Endothelial cell of umbilical vein (primary cell): ENCODE measurements at regions not wholly inside any gene's neighbourhood (a gene's known extent, or its start where the extent isn't known, plus 50 kb on each side); places are given as distances from the start of the nearest gene placed in this dataset.

ENCODE experiments used
- BruUV-seq: library from RNA; stranded (reverse); fragments of 400-500 nt; replicated peaks from 2 replicates; lab custom pipeline; 2021; lab: Mats Ljungman, UMichigan
- CTCF ChIA-PET: fragments of 300-600, 350-600 bp; sonication (Branson Sonifier 250); formaldehyde crosslinking; loops from one replicate; lab custom pipeline; 2021; ENCODE audit warnings: antibody characterized with exemption, inconsistent platforms; lab: Charles Lee
- POLR2A ChIA-PET: fragments of 300-600, 350-600 bp; sonication (Branson Sonifier 250); formaldehyde crosslinking; loops from one replicate; lab custom pipeline; 2021; ENCODE audit warnings: antibody characterized with exemption, inconsistent platforms; lab: Charles Lee
- DNase-seq: peaks from one replicate; pipeline ENCODE4 v3.0.0-alpha.2; 2011; ENCODE audit warnings: low read depth, low spot score
- FAIRE-seq: peaks from 2 replicates; lab custom pipeline; 2011; peaks lifted over from hg19 to GRCh38; lab: Jason Lieb, UNC
- H2AFZ ChIP-seq: 2 replicates; pipeline ENCODE4 v1.6.0; 2012; ENCODE audit warnings: low read depth, low read length, control low read depth, inconsistent platforms
- H3K27ac ChIP-seq: 2 replicates; pipeline ENCODE4 v1.5.1; 2011; ENCODE audit warnings: low read depth, mild to moderate bottlenecking, control low read depth, low read length, moderate library complexity; ENCODE audit not compliant: insufficient read depth
- H3K27me3 ChIP-seq, 2 experiments: 2 replicates each; pipeline versions ENCODE4 v1.6.0 to v1.6.1; 2011; ENCODE audit warnings: low read length in 2 of 2, mixed read lengths in 1 of 2; ENCODE audit not compliant: control insufficient read depth in 2 of 2, insufficient read depth in 2 of 2
- H3K36me3 ChIP-seq, 2 experiments: 2 replicates in 1 of 2; 3 replicates in 1 of 2; pipeline ENCODE4 v1.5.1; 2011; ENCODE audit warnings: low read length in 2 of 2, mild to moderate bottlenecking in 1 of 2, moderate library complexity in 1 of 2; ENCODE audit not compliant: control insufficient read depth in 2 of 2, insufficient read depth in 2 of 2; ENCODE audit errors: extremely low read depth in 1 of 2
- H3K4me1 ChIP-seq: 3 replicates; pipeline ENCODE4 v1.5.1; 2011; ENCODE audit warnings: mild to moderate bottlenecking, low read length; ENCODE audit not compliant: control insufficient read depth, insufficient read depth; ENCODE audit errors: extremely low read depth
- H3K4me2 ChIP-seq: 2 replicates; pipeline ENCODE4 v1.6.1; 2011; ENCODE audit warnings: low read length, control low read depth, mixed read lengths; ENCODE audit not compliant: insufficient read depth
- H3K4me3 ChIP-seq, 3 experiments: fragments of 200-600 bp in 1 of 3; sonication (generic), shearing (Covaris generic) in 1 of 3; replicated peaks in 1 of 3; 2 replicates each; pipeline ENCODE4 v1.5.1; 2011 to 2016; ENCODE audit warnings: control low read depth in 3 of 3, low read length in 3 of 3, mild to moderate bottlenecking in 2 of 3, inconsistent platforms in 1 of 3, low read depth in 1 of 3, moderate library complexity in 1 of 3; ENCODE audit not compliant: insufficient read depth in 1 of 3
- H3K79me2 ChIP-seq: 2 replicates; pipeline ENCODE4 v1.6.0; 2012; ENCODE audit warnings: low read length, inconsistent platforms; ENCODE audit not compliant: control insufficient read depth, insufficient read depth
- H3K9ac ChIP-seq: replicated peaks from 2 replicates; pipeline ENCODE3; 2011; ENCODE audit warnings: low read length, control low read depth; ENCODE audit not compliant: insufficient read depth; ENCODE audit errors: extremely low read depth
- H3K9me1 ChIP-seq: replicated peaks from 3 replicates; pipeline ENCODE4 v1.6.0; 2011; ENCODE audit warnings: mild to moderate bottlenecking, low read length; ENCODE audit not compliant: control insufficient read depth, insufficient read depth; ENCODE audit errors: extremely low read depth
- H3K9me3 ChIP-seq: replicated peaks from 2 replicates; pipeline ENCODE4 v1.5.1; 2012; ENCODE audit warnings: low read length, inconsistent platforms; ENCODE audit not compliant: control insufficient read depth, insufficient read depth
- H4K20me1 ChIP-seq: replicated peaks from 2 replicates; pipeline ENCODE3; 2011; ENCODE audit warnings: mild to moderate bottlenecking, low read length; ENCODE audit not compliant: control insufficient read depth, insufficient read depth; ENCODE audit errors: extremely low read depth
- CTCF ChIP-seq, 2 donors: IDR thresholded peaks; 1 replicate in 1 of 2; 2 replicates in 1 of 2; pipeline ENCODE4 v1.5.1; 2011; ENCODE audit warnings: low read length in 2 of 2, mild to moderate bottlenecking in 2 of 2, moderate library complexity in 2 of 2, control low read depth in 1 of 2, inconsistent platforms in 1 of 2, low read depth in 1 of 2; ENCODE audit not compliant: insufficient read depth in 1 of 2; ENCODE audit errors: extremely low read depth in 1 of 2
- FOS ChIP-seq: IDR thresholded peaks from 2 replicates; pipeline ENCODE4 v1.6.1; 2011; ENCODE audit warnings: mild to moderate bottlenecking, low read length, moderate library complexity, borderline replicate concordance; ENCODE audit not compliant: insufficient read depth
- GATA2 ChIP-seq: IDR thresholded peaks from 2 replicates; pipeline ENCODE4 v1.7.0; 2011; ENCODE audit warnings: low read depth, mild to moderate bottlenecking, moderate library complexity, mixed read lengths, low read length; ENCODE audit not compliant: insufficient read length, insufficient read depth
- JUN ChIP-seq: IDR thresholded peaks from 2 replicates; pipeline ENCODE4 v1.6.1; 2011; ENCODE audit warnings: borderline replicate concordance, low read depth; ENCODE audit not compliant: insufficient read length, insufficient read depth
- MAX ChIP-seq: IDR thresholded peaks from 2 replicates; pipeline ENCODE4 v1.6.1; 2011; ENCODE audit not compliant: insufficient read depth, insufficient read length
- POLR2A ChIP-seq: IDR thresholded peaks from 2 replicates; pipeline ENCODE4 v1.6.1; 2012; ENCODE audit warnings: low read depth, mild to moderate bottlenecking, control low read depth, low read length
- POLR2AphosphoS5 ChIP-seq: IDR thresholded peaks from 2 replicates; pipeline ENCODE4 v1.6.1; 2012; ENCODE audit warnings: low read depth, mild to moderate bottlenecking, control low read depth, low read length, moderate library complexity; ENCODE audit not compliant: insufficient read depth
- dilution Hi-C: fragments of 300-500 bp; cut with MboI; formaldehyde crosslinking; loops from one replicate; pipeline ENCODE4 v1.15.0; 2019; ENCODE audit warnings: low sequenced_read_pairs; ENCODE audit not compliant: extremely low pct_ligation_motif_present
- intact Hi-C: fragments of 100-400 bp; cut with micrococcal nuclease; formaldehyde crosslinking; loops from one replicate; pipeline ENCODE4 v1.10.0; 2022

GRCh38 chr4:148831945-148832344 is 389.7 kb upstream of the NR3C2 start:
- H3K4me2 ChIP-seq, result peak overlapping the region; percentile 47
- no peaks in the 10 kb centered on the region for H3K27me3 ChIP-seq
- H3K36me3 ChIP-seq, result no peaks in the 10 kb centered on the region
- peak overlapping the region; percentile 32 for H3K9ac ChIP-seq
- FAIRE-seq (peak; percentile 72), DNase-seq (peak; percentile 95)
- H3K79me2 ChIP-seq, result no peaks in the 10 kb centered on the region
- TF ChIP-seq POLR2AphosphoS5, result peak; percentile 75
- TF ChIP-seq FOS, result peak; percentile 99
- no peak for TF ChIP-seq CTCF (IDR thresholded peaks at IDR 0.05; ENCODE audit: extremely low read depth in 1 of 2, insufficient read depth in 1 of 2, low read depth in 1 of 2, low read length in 2 of 2)
- TF ChIP-seq POLR2A, result no peak
- TF ChIP-seq MAX, result no peak
- peak; percentile 100 for TF ChIP-seq JUN
- TF ChIP-seq GATA2, result peak; percentile 85
- H3K4me3 ChIP-seq, result no peak overlapping the region
- peaks cover 40% of the 10 kb centered on the region for H3K4me1 ChIP-seq
- intact Hi-C loops (loop anchor here (1.0 to 10.0 kb wide), 3 partner anchors 317 to 477 kb away; partner anchors contain the start of gene NR3C2), dilution Hi-C loops (no loop called here)
- H3K27ac ChIP-seq, result peak overlapping the region; percentile 81
- ChIA-PET POLR2A (no interaction called here), CTCF (no interaction called here)
- H2AFZ ChIP-seq, result no peak overlapping the region
- no peaks in the 10 kb centered on the region for H3K9me3 ChIP-seq
- H4K20me1 ChIP-seq, result no peaks in the 10 kb centered on the region
- no peaks in the 10 kb centered on the region for H3K9me1 ChIP-seq
- no TSS peak for BruUV-seq
